Hematopoietic multipotent progenitor cell treated with erythropoietin and hydrocortisone succinate and interleukin-3 and kit ligand, for 6 days (in vitro differentiated cells): ENCODE measurements at regions not wholly inside any gene's neighbourhood (a gene's known extent, or its start where the extent isn't known, plus 50 kb on each side); places are given as distances from the start of the nearest gene placed in this dataset.

ENCODE experiments used
- DNase-seq: peaks from one replicate; pipeline ENCODE4 v3.0.0-alpha.2; 2015

DNA sequence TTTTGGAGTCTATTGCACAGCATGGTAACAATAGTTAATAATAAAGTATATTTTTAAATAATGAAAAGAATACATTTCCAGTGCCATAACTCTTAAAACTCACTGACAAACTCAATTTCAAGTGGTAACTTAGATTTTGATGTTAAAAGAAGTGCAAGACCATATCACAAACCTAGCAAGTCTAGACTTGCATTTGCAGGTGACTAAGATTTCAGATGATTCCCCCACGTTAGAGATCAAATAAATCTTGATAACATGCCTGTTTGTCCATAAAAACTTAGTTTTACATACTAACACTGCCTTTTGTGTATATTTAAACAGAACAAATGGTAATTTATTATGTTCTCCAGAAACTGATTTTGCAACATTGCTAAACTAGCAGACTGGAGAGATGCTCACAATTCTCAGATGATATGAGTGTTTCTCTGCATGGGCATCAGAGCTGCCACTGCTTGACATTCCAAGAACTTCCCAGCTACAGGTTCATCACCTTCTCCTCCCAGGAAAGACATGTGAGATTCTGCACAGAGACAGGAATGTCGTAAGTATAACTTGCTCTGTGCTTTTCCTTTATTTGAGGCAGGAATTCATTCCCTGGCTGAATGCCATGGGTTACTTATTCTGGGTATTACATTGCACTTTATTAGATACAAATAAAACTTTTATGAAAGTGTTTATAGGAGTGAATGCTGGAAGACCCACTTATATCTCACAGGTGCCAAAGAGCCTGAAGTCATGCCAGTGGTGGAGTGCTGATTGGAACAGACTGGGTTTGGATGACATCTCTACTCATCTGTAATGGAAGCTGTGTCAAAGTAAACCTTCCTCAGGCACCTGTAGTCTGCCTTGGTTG lies 160.2 kb upstream of the FOXA2 start:
- DNase-seq: no peak

DNA sequence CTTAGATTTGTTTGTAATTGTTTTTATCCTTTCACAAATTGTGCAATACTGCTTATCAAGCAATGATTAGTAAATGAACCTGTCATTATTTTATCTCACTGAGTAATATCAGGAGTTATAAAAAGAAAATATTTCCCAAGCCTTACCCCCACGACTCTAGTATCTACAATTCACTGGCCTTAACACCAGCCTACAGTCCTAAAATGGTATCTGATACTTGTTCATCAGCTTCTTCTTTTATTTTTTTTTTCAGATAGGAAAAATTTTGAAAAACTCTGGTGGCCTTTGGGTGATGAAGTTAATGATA lies 160.8 kb upstream of the FOXA2 start:
- DNase-seq: no peak

DNA sequence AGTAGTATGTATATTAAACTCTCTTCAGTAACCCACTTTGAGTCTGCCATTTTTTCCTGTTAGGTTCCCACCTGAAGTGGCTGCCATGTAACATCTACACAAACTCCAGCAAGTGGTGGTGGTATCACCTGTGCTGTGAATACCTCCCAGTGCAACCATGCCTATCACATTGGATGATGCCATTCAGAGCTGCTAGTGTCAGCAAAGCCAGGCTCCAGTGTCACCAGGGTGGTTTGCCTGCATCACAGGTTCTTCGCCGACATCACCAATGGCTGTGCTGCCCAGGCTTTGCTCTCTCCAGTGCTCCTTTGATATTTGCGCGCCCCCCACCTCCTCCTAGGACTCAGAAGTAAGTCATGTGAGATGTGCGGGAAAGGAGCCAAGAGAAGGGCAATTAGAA lies 162.6 kb upstream of the FOXA2 start:
- no peak for DNase-seq

DNA sequence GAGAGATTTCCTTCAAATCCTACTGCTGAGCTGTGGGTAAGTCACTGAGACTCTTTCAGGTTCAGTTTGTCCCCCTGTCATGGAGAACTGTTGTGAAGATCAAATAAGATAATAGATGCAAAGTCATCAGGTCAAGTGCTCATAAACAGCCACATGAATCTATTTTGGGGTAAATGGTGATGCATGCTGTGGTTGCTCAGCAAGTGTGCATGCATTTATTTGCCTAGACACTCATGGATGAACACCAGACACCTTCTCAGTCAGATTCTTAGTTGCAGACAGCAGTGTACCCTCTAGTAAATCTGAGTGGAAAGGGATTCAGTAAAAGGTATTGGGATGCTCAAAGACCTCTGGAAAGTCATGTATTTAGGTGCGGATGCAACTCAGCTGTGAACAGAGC lies 168.0 kb upstream of the FOXA2 start:
- no peak for DNase-seq

DNA sequence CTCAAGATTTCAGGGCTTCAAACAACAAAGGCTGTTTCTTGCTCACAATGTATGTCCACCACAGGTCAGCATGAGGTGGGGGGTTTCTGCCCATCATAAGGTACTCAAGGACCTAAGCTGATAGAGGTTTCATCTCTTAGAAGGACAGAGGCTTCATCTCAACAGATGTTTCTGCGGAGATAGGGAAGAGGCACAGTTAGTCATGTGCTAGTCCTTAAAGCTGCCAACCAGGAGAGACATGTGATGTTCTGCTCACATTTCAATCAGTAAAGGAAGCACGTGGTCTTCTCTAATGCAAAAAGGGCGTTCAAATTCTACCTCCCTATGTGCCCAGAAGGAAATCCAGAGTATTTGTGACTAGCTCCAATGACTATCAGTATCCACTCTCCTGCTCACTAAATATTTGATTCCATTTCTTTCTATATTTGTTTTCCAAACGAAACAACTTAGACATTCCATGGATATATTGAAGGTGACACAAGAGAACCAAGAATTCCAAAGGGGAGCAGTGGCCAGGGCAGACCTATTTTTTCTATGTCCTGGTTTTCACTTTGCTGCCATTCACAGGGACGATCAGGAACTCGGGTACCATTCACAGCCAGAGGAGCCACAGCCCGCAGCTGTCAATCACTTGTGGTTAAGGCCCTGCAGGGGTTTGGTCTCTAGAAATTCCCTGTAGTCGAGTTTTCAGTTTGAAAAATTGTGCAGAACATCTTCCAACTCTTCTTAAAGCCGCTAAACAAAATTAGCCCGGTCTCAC lies 173.2 kb upstream of the FOXA2 start:
- DNase-seq: no peak

DNA sequence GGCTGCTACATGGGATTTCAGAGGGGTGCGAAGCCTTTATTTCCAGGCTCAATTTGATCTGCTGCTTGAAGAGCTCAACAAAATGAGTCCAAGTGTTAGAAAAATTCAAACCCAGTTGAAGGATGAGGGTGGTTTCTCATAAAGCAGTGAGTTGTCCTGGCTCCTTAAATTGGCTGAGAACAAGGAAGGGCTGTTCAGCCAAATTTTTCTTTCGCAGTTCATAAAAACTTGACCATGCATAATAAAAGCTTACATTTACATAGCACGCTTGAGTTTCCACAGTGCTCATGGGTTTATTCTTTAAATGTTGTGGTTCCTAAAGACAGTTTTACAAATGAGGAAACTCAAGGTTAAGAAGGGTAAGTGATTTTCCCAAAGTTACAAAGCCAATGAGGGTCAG lies 174.4 kb upstream of the FOXA2 start:
- DNase-seq: no peak

DNA sequence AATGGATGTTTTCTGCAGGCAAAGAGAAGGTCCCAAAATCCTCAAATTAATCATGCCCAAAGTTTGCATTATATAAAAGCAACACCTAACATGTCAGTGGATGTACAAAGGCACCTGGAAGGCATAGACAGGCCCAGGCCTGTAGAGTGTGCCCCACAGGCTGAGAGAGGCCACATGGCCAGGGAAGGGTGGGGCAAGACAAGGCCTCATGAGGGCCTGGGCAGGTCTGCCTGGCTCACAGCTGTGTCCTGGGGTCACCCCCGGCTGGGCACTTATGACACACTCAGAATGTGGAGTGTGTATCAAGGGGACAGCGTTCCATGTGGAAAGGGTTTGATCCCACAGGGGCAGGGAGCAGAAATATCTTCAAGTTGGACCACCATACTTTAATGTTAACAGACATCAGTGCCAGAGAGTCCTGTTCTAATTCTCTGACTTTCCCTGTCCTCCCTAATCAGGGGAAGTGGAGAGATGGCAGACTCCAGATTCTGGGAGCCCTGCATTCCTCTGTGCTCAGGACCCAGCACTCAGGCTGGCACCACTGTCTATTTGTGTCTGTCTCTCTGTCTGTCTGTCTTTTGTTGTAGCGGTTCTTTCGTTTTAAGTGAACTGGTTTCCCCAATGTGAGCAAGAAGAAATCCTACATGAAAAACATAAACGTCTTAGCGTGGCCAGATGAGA lies 178.3 kb upstream of the FOXA2 start:
- no peak for DNase-seq

DNA sequence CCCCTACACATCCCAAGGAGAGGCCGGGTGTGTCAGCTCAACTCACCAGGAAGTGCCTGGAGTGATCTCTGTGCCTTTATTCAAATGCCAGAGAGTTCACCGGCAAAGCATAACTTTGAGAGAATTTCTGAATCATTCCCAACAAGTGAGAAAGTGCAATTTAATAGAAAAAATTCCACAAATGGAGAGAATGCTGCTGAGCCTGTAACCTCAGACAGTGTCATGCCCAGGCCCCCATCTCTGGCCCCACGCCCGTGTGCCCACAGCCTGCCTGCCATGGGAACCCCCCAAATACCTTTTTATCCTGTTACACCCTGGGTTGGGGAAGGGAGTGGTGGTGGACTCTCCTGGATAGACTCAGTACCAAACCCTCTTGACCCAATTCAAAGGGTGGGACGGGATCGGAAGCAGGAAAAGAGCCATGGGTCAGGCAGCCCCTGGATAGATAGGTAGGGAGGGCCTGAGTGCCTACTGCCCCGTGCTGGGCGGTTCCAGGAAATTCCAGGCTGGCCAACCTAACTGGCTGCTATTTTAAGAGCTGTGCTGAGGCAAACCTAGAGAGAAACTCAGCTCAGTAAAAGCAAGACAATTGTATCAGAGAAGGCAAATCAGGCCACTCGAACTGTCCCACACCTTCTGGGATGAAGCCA lies 179.0 kb upstream of the FOXA2 start:
- no peak for DNase-seq

DNA sequence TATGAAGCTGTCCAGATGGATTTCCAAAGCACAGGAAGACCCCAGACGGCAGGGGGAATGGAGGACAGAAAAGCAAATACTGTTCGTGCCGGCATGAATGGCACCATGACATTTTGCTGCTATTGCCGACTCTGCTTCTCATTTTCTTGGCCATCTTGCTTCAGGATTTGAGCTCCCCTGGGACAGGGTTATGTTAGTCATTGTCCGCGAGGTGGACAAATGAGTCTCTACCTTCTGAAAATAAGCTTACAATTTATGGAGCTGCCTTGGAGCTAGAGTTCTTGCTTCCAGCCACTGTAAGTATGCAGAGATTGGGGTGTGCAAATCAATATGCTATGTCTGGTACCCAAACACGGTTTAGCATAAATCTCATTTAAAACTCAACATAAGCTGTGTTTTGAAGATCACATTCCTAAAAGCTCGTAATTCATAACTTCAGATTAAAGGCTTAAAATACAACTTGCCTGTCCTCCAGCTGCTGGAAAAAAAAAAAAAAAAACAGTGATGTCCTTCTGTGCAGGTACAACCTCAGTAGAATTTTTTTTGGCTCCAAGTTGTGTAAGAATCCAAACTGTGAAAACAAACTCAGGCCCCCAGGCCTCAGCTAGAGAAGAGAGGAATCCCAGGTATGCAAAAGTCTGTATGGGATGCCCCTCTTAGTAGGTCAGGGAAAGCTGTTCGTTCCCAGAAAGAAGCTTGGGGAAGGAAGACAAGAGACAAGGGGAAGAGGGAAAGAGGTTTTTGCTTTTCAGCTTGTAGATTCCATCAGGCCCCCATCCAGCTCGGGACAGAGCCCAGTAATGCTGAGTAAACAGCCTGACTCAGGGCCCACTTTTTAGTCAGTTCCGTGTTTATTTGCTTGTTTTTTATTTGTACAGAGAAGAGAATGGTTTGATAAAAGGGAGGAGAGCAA lies 184.2 kb upstream of the FOXA2 start:
- no peak for DNase-seq

DNA sequence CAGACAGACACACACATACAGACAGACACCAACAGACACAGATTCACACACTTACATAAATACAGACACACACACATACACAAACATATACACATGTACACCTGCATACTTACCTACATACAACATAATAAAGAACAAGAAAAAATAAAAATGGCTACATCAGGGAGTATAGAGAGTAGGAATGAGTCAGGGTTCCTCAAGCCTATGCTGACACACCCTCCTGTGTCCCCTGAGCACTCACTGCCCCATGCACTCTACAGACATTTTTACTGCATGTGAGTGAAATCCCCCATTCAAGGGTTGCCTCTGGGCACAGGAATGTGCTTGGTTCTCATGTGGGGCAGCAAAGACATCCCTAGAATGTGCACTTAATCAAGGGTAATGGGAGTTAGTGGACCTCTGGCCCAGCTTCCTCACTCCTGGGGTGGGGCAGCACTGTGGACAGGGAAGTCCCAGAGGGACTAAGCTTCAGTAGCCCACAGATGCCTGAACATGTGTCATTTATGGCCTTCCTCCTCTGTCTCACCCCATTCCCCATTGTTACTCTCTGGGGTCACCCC lies 185.9 kb upstream of the FOXA2 start:
- DNase-seq: no peak

DNA sequence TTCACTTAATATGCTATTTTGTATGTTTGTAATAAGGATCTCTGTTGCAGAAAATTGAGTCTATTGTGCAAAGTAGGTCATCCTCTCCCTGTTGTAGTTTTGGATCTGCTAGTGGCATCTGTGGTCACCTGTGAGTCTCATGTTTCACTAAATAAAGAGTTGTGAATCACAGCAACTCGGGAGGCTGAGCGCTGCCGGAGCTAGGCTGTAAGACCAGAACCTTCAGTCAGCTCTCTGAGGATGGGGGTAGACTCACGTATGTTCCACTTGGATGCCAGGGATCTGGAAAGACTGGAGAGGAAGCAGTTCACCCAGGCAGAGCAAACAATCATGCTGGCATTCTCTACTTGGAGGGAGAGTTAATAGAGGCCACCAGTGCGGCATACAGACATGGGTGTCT lies 187.3 kb upstream of the FOXA2 start:
- no peak for DNase-seq

DNA sequence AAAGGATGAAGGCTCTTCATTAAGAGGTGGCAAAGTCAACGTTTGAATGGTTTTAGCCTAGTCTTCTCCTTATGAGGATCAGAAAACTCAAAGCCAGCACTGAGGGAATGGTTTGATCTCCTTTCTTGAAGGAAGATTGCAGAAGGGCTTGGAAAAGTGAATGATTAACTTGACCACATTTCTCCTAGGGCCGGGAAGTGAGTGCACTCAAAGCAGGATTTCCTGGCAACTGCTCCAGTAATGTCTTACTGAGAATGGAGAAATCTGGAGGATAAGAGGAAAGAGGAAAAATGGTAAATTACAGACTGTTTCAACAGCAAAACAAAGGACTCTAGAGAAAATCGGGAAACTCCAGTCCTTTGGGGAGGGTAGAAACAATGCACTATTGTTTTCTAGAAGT lies 189.0 kb upstream of the FOXA2 start:
- no peak for DNase-seq

DNA sequence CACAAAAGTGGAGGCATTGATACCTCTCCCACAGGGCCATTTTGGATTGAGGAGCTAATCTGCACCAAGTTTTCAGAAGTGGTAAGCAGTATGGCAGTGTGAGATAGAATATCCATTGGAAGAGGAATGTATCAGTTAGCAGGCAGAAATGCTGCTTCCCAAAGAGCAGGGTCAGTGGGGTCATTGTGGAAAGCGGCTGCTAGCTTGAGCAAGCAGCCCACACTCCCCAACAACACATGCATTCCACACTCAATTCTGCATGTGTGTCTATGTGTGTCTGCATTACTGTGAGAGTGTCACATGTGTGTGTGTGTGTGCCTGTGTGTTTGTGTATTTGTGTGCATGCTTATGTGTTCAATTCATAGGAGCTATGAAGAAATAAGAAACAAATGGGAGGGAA lies 190.9 kb upstream of the FOXA2 start:
- no peak for DNase-seq

DNA sequence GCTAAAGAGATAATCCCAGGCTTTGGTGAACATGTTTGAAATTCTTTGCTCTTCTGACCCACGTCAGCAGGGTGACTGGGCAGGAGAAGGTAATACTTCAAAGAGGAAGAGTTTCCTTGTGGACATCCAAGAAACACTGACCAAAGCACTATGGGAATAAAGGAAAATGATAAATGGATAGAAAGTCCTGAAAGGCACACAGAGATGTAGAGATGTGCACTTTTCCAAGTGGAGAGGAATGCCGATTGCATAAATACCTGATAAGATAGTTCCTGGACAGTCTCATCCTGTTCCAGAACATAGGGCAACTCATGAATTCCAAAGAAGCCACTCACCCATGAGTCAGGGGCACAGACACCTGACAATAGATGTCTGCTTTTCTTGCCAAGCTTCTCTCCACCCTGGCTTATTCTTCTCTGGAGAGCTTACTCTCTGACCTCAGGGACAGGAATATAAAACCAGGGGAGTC lies 191.3 kb upstream of the FOXA2 start:
- no peak for DNase-seq

DNA sequence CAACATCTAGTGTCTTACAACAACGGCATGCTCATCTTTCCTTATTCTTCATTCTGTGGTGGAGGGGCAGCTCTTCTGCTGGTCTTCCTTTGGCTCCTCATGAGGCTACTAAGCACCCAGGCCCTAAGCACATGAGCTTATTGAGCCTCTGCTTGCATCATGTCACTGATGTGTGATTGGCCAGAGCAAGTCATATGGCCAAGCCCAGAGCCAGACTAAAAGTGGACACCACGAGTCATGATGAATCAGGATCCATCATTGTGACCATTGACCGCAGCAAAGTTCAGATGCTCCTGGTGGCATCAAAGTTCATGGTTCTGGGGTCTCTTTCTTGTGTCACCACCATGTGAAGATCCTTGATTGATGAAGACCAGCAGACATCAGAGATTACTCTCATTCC lies 192.0 kb upstream of the FOXA2 start:
- DNase-seq: no peak

DNA sequence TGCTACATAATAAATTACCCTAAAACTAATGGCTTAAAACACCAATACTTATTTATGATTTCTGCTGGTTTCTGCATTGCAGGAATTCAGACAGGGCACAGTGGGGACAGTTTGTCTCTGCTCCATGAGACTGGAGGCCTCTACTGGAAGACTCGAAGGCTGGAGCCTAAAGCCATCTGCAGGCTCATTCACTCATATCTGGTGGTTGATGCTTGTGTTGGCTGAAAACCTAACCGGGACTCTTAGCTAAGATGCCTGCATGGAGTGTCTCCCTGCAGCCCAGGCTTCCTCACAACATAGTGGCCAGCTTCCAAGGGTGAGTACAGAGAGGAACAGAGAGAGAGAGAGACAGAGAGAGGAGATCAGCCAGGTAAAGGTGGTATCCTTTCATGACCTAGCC lies 195.5 kb upstream of the FOXA2 start:
- no peak for DNase-seq

DNA sequence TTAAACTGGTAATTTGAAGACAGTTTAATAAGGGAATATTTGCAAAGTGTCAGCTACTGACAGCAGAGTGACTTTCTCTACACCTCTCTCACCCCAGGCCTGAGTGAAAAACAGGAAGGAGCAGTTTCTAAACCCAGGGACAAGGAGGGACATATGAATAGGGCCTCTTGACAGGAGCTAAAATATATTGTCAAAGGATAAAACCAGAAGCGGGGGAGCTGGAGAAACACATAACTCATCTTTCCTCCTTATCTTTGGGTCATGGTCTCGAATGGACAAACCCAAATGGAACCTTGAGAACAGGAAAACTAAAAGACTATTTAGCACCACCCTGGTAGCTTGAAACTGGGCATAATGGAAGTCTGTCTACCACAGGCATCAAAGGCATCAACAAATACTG lies 197.5 kb upstream of the FOXA2 start:
- DNase-seq: no peak

DNA sequence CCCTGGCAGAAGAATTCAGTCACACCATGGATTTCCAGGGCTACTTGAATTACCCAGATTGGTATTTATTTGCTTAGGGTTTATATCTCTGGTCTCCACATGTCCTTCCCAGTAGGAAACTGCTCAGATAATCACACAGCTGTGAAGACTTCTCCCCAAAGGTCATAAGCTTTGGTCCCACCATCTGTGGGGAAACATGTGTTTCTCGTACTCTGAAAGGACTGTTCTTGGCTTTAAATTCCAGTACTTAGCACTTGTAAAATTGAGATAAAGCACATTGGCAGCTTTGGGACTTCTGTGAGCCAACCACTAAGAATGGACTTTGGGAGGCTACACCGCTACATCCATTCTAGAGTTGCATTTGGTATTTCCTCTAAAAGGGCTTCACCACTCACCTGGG lies 205.3 kb upstream of the FOXA2 start:
- no peak for DNase-seq

DNA sequence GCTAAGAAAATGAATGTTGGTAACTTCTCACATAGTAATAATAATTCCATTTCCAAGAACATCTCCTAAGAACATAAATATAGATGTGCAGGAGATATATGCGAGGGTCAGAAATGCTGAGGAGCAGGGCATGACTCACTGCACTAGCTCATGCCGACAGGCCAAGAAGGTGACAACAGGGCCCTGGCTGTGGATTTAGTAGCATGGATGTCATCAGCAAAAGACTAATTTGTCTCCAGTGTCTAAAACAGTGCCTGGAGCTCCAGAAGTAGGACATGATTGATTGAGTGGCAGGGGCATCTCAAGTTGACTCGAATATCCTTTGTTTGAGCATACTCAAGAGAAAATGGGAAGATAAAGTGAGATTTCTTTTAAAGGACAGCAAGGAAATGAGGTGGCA lies 207.0 kb upstream of the FOXA2 start:
- DNase-seq: no peak

DNA sequence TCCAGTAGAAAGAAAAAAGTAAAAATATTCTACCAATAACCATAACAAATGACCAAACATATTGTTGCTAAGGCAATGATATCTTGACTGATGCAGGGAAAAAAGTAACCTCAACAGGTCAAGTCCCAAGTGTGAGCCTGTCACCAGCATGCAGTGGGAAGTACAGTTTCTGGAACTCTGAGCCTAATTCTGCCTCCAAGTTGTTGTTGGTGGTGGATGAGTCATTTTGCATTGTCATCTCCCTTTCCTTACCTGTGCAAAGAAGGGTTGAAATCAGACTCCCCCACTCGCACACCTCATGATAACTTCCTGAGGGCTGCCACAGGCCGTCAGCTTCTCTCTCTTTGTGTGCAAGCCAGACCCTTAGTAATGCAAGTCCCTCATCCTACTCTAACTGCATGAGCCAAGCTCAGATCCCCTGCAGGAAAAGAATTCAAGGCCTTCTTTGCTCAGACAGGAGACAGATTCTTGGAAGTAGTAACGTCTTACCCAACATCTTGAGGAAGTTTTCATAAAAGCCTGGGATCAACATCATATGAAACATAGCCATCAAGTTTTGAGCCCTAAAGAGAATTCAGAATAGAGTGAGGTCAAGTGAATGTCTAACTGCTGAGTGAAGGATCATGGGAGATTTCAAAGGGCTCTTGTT lies 207.6 kb upstream of the FOXA2 start:
- no peak for DNase-seq

DNA sequence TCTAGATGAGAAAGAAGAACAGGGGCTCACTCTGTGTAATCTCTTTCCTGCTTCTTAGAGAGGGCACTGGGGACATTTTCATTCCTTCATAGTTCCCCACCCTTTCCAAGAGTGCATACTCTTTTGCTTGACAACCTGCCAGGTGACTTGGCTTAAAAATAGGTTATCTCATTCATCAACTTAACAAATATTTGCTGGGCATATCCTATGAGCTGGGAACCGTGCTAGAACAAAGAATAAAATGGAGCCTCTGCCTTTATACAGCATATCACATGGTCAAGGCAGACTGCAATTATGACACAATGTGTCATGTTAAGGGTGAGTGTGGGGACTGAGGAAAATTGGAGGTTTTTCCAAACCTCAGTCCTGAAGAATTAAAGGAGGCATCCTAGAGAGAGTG lies 209.8 kb upstream of the FOXA2 start:
- no peak for DNase-seq

DNA sequence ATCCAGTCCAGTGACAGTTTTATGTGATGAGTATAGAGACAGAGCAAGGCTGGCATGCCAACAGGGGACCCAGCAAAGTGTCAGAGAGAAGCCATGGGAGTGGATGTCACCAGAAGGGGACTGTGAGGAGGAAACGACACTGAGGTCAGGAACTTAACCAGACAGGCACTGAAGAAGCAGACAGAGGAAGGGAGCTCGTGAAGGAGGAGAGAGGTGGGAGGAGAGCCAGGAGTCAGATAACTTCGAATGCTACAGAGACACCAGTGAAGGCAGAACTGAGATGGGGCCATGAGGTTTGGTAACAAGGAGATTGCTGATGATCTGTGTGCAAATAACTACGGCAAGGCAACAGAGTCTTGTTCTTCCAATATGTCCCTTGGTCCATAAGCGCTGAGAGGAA lies 211.1 kb upstream of the FOXA2 start:
- DNase-seq: no peak
